OCI-LY3 (cell line): ENCODE measurements at regions not wholly inside any gene's neighbourhood (a gene's known extent, or its start where the extent isn't known, plus 50 kb on each side); places are given as distances from the start of the nearest gene placed in this dataset.

ENCODE experiments used
- EZH2phosphoT487 ChIP-seq: fragments of 200-600 bp; shearing (Covaris generic); IDR thresholded peaks from 2 replicates; pipeline ENCODE4 v1.6.1; 2018; ENCODE audit warnings: antibody characterized with exemption, mixed run types, low read depth
- TF ChIP-seq, protein P1 (sequence below): fragments of 200-600, 300-600 bp; sonication (generic); IDR thresholded peaks from 2 replicates; pipeline ENCODE4 v1.5.1; 2014; ENCODE audit warnings: antibody characterized with exemption, low read length, low read depth

DNA sequence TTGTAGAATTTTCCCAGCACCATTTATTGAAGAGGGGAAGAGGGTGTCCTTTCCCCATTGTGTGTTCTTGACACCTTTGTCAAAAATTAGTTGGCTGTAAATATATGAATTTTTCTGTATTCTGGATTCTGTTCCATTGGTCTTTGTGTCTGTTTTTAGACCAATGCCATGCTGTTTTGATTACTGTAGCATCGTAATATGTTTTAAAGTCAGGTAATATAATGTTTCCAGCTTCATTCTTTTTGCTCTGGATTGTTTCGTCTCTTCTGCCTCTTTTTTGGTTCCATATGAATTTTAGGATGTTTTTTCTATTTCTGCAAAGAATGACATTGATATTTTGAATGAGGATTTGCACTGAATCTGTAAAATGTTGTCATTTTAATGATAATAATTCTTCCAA, 331.9 kb upstream of the RGS6 start:
- TF ChIP-seq EZH2phosphoT487 = no peak
- TF ChIP-seq, protein P1, sequence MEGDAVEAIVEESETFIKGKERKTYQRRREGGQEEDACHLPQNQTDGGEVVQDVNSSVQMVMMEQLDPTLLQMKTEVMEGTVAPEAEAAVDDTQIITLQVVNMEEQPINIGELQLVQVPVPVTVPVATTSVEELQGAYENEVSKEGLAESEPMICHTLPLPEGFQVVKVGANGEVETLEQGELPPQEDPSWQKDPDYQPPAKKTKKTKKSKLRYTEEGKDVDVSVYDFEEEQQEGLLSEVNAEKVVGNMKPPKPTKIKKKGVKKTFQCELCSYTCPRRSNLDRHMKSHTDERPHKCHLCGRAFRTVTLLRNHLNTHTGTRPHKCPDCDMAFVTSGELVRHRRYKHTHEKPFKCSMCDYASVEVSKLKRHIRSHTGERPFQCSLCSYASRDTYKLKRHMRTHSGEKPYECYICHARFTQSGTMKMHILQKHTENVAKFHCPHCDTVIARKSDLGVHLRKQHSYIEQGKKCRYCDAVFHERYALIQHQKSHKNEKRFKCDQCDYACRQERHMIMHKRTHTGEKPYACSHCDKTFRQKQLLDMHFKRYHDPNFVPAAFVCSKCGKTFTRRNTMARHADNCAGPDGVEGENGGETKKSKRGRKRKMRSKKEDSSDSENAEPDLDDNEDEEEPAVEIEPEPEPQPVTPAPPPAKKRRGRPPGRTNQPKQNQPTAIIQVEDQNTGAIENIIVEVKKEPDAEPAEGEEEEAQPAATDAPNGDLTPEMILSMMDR = no peak
